ENCODE measurements at regions not wholly inside any gene's neighbourhood (a gene's known extent, or its start where the extent isn't known, plus 50 kb on each side); places are given as distances from the start of the nearest gene placed in this dataset.

DNA sequence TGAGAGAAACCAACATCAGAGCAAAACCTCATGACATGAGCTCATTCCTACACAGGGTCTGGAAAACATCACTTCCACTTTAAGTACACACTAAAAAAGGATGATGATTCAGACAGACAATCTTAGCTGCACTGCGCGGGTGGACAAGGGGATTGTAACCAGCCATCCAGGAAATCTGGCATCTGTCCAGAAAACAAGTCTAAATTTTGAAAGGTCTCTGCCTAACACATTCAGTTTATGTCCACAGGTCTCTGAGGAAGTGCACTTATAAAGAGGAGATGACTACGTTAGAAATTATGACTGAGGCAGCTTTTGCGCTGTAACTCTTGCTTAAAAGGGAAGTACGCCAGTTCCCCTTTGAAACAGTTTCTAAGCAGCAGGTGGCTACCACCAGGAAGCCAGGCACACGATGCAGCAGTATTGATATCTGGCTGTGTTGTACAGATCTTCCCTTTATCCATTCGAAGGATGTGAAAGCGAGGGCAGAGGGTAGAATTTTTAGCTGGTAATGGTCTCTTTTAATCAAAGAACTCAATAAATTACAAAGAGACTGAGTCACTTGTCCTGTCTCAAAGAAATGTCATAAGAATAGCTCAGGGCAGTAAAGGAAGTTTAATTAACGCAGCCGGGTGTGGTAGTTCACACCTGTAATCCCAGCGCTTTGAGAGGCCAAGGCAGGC is 128.0 kb downstream of the SETD4 start:
- Histone ChIP-seq H3K4me1 (no peaks in the 10 kb centered on the region), H3K9me3 (no peaks in the 10 kb centered on the region), H3K36me3 (no peaks in the 10 kb centered on the region), H3K27ac (peak overlapping the region in 2 of 4 donors; percentile 42 to 52), H3K27me3 (no peaks in the 10 kb centered on the region), H3K4me3 (no peak overlapping the region)
- peak in 3 of 4 donors; percentile 57 to 79 (median 78) for ATAC-seq
- TF ChIP-seq, protein P1, sequence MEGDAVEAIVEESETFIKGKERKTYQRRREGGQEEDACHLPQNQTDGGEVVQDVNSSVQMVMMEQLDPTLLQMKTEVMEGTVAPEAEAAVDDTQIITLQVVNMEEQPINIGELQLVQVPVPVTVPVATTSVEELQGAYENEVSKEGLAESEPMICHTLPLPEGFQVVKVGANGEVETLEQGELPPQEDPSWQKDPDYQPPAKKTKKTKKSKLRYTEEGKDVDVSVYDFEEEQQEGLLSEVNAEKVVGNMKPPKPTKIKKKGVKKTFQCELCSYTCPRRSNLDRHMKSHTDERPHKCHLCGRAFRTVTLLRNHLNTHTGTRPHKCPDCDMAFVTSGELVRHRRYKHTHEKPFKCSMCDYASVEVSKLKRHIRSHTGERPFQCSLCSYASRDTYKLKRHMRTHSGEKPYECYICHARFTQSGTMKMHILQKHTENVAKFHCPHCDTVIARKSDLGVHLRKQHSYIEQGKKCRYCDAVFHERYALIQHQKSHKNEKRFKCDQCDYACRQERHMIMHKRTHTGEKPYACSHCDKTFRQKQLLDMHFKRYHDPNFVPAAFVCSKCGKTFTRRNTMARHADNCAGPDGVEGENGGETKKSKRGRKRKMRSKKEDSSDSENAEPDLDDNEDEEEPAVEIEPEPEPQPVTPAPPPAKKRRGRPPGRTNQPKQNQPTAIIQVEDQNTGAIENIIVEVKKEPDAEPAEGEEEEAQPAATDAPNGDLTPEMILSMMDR (IDR thresholded peaks at IDR 0.05) = no peak
- peak; percentile 17 for FAIRE-seq
- intact Hi-C loops (cut with DNase I) = no loop called here
- WGBS, 2 donors = 70 to 72% methylated on average over 11 of the region's 11 CpGs
- peak in 1 of 6 donors; percentile 36 for DNase-seq

GRCh38 chr21:35929901-35930300 is 130.4 kb downstream of the SETD4 start:
- Histone ChIP-seq H3K9me3 (no peaks in the 10 kb centered on the region), H3K4me1 (no peaks in the 10 kb centered on the region), H3K27ac (no peak overlapping the region), H3K36me3 (no peaks in the 10 kb centered on the region), H3K27me3 (no peaks in the 10 kb centered on the region), H3K4me3 (no peak overlapping the region)
- 69 to 80% methylated on average over 6 of the region's 6 CpGs for whole genome bisulfite sequencing, 2 donors
- ATAC-seq (no peak), DNase-seq (no peak), FAIRE-seq (no peak)
- TF ChIP-seq, protein P1 (IDR thresholded peaks at IDR 0.05) = no peak
- intact Hi-C loops (cut with DNase I) = no loop called here

- Histone ChIP-seq H3K4me3 (no peak overlapping the region), H3K27ac (no peak overlapping the region), H3K36me3 (no peaks in the 10 kb centered on the region), H3K4me1 (no peaks in the 10 kb centered on the region), H3K9me3 (no peaks in the 10 kb centered on the region), H3K27me3 (no peaks in the 10 kb centered on the region)
- DNase-seq (no peak), FAIRE-seq (no peak), ATAC-seq (no peak)
- WGBS, 2 donors = 71 to 76% methylated on average over 7 of the region's 7 CpGs
- TF ChIP-seq, protein P1 (IDR thresholded peaks at IDR 0.05) = no peak
- intact Hi-C loops (cut with DNase I) = no loop called here
Measured at GRCh38 chr21:35927262-35927661, 133.1 kb downstream of the SETD4 start.

DNA sequence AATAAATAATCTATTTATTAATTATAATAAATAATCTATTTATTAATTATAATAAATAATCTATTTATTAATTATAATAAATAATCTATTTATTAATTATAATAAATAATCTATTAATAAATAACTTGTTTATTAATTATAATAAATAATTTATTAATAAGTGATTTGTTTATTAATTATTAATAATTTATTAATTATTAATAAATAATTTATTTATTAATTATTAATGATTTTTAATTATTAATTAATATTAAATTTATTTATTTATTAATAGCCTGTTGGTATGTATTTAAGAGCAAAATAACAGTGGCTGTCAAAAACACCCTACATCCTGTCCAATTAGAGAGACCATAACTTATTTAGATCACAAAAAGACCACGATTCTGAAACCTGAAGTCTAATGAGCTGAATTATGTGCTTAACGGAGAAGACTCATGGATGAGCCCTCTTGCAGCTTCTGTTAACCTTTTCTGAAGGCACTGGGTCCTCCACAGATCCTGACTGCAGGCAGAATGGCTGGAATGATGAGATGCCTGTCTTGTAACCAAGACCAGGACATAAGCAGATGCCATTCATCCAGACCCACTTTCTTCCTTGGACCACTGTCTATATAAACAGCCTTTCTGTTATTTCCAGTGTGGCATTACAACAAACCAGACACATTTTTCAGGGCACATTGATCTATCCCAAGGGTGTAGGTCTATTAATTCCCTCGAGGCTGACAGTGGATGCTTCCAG is 134.2 kb downstream of the SETD4 start:
- Histone ChIP-seq H3K27me3 (no peaks in the 10 kb centered on the region), H3K9me3 (no peaks in the 10 kb centered on the region), H3K4me1 (no peaks in the 10 kb centered on the region), H3K36me3 (no peaks in the 10 kb centered on the region), H3K4me3 (no peak overlapping the region), H3K27ac (peak overlapping the region in 2 of 4 donors; percentile 58 to 71)
- FAIRE-seq (peak; percentile 100), ATAC-seq (no peak), DNase-seq (no peak)
- intact Hi-C loops (cut with DNase I) = no loop called here
- TF ChIP-seq, protein P1 (IDR thresholded peaks at IDR 0.05) = no peak
- 60 to 62% methylated on average over 3 of the region's 3 CpGs for WGBS, 2 donors

DNA sequence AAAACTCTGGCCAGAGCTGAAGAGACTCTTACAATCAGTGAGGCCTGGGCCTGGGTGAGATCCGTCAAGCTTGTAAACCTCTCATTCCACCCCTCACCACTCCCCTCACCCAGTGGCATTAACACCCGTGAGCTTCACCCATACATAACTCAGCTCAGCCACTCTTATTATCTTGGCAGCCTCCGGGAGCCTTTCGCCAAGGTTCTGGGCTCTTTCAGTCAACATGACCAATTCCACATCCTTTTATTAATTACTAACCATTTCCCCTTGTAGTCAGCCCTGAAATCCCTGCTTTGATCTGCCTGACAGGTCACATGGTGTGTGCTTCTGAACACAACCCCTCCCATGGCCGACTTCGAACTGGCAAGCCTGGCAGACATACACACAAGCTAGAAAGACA is 134.8 kb downstream of the SETD4 start:
- intact Hi-C loops (cut with DNase I) = no loop called here

More for the DNA sequence above, 134.8 kb downstream of the SETD4 start:
- H3K27ac ChIP-seq = peak overlapping the region in 2 of 4 donors; percentile 58 to 71
- DNase-seq (peak in 4 of 6 donors; percentile 49 to 84 (median 60)), ATAC-seq (peak; percentile 75 to 93 (median 93)), FAIRE-seq (no peak)
- no peaks in the 10 kb centered on the region for H3K9me3 ChIP-seq
- WGBS, 2 donors = 19 to 28% methylated on average over 6 of the region's 6 CpGs
- no peaks in the 10 kb centered on the region for H3K4me1 ChIP-seq
- H3K27me3 ChIP-seq = no peaks in the 10 kb centered on the region
- H3K4me3 ChIP-seq = no peak overlapping the region
- TF ChIP-seq, protein P1 (IDR thresholded peaks at IDR 0.05) = no peak
- H3K36me3 ChIP-seq = no peaks in the 10 kb centered on the region

All from pancreas (tissue), 10 donors.